ENCODE measurements at regions not wholly inside any gene's neighbourhood (a gene's known extent, or its start where the extent isn't known, plus 50 kb on each side); places are given as distances from the start of the nearest gene placed in this dataset.
"Not testable (repeated sequence)": the region's sequence is repeated elsewhere in the genome, so short reads cannot be mapped to it uniquely, and the experiment has no call there.

DNA sequence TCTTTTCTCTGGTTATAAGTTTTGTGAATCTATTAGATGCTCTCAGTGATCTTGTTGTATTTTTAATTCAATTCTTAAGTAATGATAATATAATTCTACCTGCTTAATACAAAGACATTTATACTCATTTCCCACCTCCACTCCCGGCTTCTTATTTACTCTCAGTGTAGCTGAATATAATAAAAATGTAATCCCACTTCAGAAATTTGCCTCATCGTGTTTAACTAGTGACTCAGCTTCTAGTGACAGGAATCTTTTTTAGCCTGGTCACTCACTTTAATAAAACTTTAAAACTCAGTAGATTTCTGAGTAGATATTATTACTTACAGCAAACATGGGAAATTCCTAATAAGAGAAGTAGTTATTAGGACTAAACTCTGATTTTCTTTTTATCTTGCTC, 1506.2 kb upstream of the LRRTM3 start:
- no peak for TF ChIP-seq ZFP30 (CRISPR knock-in tag; IDR thresholded peaks at IDR 0.05)
- no peak for TF ChIP-seq ZNF565 (CRISPR knock-in tag; conservative IDR thresholded peaks at IDR 0.05; ENCODE audit: low read depth)
- no peak for TF ChIP-seq BACH2 (CRISPR knock-in tag; IDR thresholded peaks at IDR 0.05; ENCODE audit: borderline replicate concordance)
- TF ChIP-seq ISL1 (CRISPR knock-in tag; IDR thresholded peaks at IDR 0.05): no peak
- no peak for TF ChIP-seq OSR1 (CRISPR knock-in tag; IDR thresholded peaks at IDR 0.05)
- no peak for TF ChIP-seq PPARA (CRISPR knock-in tag; IDR thresholded peaks at IDR 0.05; ENCODE audit: borderline replicate concordance)
- no peak for TF ChIP-seq ZFP3 (CRISPR knock-in tag; IDR thresholded peaks at IDR 0.05)
- TF ChIP-seq, protein P1, sequence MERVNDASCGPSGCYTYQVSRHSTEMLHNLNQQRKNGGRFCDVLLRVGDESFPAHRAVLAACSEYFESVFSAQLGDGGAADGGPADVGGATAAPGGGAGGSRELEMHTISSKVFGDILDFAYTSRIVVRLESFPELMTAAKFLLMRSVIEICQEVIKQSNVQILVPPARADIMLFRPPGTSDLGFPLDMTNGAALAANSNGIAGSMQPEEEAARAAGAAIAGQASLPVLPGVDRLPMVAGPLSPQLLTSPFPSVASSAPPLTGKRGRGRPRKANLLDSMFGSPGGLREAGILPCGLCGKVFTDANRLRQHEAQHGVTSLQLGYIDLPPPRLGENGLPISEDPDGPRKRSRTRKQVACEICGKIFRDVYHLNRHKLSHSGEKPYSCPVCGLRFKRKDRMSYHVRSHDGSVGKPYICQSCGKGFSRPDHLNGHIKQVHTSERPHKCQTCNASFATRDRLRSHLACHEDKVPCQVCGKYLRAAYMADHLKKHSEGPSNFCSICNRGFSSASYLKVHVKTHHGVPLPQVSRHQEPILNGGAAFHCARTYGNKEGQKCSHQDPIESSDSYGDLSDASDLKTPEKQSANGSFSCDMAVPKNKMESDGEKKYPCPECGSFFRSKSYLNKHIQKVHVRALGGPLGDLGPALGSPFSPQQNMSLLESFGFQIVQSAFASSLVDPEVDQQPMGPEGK (CRISPR knock-in tag; IDR thresholded peaks at IDR 0.05; ENCODE audit: borderline replicate concordance): no peak
- no peak for TF ChIP-seq ZNF70 (CRISPR knock-in tag; IDR thresholded peaks at IDR 0.05)
- TF ChIP-seq SNAI2 (CRISPR knock-in tag; IDR thresholded peaks at IDR 0.05): no peak
- ATAC-seq: no peak

DNA sequence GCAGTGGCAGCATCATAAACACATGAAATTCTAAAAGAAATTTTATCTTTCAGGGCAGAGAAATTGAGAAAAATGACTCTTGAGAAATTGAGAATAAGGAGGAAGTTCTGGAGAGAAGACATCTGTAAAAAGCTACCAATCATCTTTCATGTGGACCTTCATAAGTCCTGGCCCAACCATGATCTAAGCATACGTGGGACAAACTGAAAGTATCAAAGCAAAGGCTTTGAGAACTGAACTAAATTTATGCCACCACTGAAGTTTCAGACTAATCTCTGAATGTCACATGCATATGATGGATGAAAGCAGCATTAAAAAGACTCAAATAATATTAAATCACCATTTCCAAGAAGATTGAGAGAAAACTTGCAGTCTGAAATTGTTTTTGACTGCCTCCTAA, 1502.8 kb upstream of the LRRTM3 start:
- TF ChIP-seq ZNF565 (CRISPR knock-in tag; conservative IDR thresholded peaks at IDR 0.05; ENCODE audit: low read depth): no peak
- TF ChIP-seq, protein P2, sequence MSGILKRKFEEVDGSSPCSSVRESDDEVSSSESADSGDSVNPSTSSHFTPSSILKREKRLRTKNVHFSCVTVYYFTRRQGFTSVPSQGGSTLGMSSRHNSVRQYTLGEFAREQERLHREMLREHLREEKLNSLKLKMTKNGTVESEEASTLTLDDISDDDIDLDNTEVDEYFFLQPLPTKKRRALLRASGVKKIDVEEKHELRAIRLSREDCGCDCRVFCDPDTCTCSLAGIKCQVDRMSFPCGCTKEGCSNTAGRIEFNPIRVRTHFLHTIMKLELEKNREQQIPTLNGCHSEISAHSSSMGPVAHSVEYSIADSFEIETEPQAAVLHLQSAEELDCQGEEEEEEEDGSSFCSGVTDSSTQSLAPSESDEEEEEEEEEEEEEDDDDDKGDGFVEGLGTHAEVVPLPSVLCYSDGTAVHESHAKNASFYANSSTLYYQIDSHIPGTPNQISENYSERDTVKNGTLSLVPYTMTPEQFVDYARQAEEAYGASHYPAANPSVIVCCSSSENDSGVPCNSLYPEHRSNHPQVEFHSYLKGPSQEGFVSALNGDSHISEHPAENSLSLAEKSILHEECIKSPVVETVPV (CRISPR knock-in tag; IDR thresholded peaks at IDR 0.05): no peak
- TF ChIP-seq, protein P3, sequence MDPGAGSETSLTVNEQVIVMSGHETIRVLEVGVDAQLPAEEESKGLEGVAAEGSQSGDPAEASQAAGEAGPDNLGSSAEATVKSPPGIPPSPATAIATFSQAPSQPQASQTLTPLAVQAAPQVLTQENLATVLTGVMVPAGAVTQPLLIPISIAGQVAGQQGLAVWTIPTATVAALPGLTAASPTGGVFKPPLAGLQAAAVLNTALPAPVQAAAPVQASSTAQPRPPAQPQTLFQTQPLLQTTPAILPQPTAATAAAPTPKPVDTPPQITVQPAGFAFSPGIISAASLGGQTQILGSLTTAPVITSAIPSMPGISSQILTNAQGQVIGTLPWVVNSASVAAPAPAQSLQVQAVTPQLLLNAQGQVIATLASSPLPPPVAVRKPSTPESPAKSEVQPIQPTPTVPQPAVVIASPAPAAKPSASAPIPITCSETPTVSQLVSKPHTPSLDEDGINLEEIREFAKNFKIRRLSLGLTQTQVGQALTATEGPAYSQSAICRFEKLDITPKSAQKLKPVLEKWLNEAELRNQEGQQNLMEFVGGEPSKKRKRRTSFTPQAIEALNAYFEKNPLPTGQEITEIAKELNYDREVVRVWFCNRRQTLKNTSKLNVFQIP (CRISPR knock-in tag; IDR thresholded peaks at IDR 0.05; ENCODE audit: borderline replicate concordance, low read depth): no peak
- no peak for TF ChIP-seq ARNTL (CRISPR knock-in tag; IDR thresholded peaks at IDR 0.05; ENCODE audit: borderline replicate concordance, low read depth)
- no peak for TF ChIP-seq BACH2 (CRISPR knock-in tag; IDR thresholded peaks at IDR 0.05; ENCODE audit: borderline replicate concordance)
- TF ChIP-seq GLIS3 (CRISPR knock-in tag; IDR thresholded peaks at IDR 0.05): no peak
- no peak for TF ChIP-seq RARB (CRISPR knock-in tag; IDR thresholded peaks at IDR 0.05)
- TF ChIP-seq, protein P1 (CRISPR knock-in tag; IDR thresholded peaks at IDR 0.05; ENCODE audit: borderline replicate concordance): no peak
- no peak for TF ChIP-seq ISL1 (CRISPR knock-in tag; IDR thresholded peaks at IDR 0.05)
- TF ChIP-seq, protein P4, sequence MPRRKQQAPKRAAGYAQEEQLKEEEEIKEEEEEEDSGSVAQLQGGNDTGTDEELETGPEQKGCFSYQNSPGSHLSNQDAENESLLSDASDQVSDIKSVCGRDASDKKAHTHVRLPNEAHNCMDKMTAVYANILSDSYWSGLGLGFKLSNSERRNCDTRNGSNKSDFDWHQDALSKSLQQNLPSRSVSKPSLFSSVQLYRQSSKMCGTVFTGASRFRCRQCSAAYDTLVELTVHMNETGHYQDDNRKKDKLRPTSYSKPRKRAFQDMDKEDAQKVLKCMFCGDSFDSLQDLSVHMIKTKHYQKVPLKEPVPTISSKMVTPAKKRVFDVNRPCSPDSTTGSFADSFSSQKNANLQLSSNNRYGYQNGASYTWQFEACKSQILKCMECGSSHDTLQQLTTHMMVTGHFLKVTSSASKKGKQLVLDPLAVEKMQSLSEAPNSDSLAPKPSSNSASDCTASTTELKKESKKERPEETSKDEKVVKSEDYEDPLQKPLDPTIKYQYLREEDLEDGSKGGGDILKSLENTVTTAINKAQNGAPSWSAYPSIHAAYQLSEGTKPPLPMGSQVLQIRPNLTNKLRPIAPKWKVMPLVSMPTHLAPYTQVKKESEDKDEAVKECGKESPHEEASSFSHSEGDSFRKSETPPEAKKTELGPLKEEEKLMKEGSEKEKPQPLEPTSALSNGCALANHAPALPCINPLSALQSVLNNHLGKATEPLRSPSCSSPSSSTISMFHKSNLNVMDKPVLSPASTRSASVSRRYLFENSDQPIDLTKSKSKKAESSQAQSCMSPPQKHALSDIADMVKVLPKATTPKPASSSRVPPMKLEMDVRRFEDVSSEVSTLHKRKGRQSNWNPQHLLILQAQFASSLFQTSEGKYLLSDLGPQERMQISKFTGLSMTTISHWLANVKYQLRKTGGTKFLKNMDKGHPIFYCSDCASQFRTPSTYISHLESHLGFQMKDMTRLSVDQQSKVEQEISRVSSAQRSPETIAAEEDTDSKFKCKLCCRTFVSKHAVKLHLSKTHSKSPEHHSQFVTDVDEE (CRISPR knock-in tag; IDR thresholded peaks at IDR 0.05): no peak
- TF ChIP-seq ZNF8 (CRISPR knock-in tag; IDR thresholded peaks at IDR 0.05): no peak
- TF ChIP-seq ZNF70 (CRISPR knock-in tag; IDR thresholded peaks at IDR 0.05): no peak
- no peak for ATAC-seq

DNA sequence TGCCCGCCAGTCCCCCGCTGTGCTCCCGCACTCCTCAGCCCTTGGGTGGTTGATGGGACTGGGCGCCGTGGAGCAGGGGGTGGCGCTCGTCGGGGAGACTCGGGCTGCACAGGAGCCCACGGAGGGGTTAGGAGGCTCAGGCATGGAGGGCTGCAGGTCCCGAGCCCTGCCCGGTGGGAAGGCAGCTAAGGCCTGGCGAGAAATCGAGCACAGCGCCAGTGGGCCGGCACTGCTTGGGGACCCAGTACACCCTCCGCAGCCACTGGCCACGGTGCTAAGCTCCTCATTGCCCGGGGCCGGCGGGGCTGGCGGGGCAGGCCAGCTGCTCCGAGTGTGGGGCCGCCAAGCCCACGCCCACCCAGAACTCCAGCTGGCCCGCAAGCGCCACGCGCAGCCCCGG, 1496.5 kb upstream of the LRRTM3 start:
- not testable (repeated sequence) for ATAC-seq

DNA sequence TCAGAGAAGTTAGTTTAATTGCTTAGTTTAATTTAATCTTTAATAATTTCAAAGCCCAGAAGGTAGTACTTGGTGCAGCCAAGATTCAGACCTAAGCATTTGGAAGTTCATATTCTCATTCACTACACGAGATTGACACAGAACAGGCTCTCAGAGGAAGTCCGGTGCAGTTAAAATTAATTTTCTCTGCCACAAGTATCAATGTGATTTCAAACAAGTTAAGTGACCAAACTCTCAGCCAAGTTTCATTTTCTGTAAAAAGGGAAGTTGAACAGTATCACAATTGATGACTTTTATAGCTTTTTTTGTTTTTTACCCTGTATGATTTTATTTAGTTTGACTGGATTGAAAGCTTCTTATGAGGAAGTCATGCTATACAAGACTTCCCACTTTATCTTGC, 1494.9 kb upstream of the LRRTM3 start:
- TF ChIP-seq ISL1 (CRISPR knock-in tag; IDR thresholded peaks at IDR 0.05) (no peak), CSDC2 (CRISPR knock-in tag; IDR thresholded peaks at IDR 0.05) (no peak), ZNF70 (CRISPR knock-in tag; IDR thresholded peaks at IDR 0.05) (no peak), ZFP30 (CRISPR knock-in tag; IDR thresholded peaks at IDR 0.05) (no peak), TOX (CRISPR knock-in tag; IDR thresholded peaks at IDR 0.05; ENCODE audit: borderline replicate concordance) (no peak)
- TF ChIP-seq, protein P1 (CRISPR knock-in tag; IDR thresholded peaks at IDR 0.05; ENCODE audit: borderline replicate concordance): no peak
- TF ChIP-seq, protein P3 (CRISPR knock-in tag; IDR thresholded peaks at IDR 0.05; ENCODE audit: borderline replicate concordance, low read depth): no peak
- TF ChIP-seq, protein P5, sequence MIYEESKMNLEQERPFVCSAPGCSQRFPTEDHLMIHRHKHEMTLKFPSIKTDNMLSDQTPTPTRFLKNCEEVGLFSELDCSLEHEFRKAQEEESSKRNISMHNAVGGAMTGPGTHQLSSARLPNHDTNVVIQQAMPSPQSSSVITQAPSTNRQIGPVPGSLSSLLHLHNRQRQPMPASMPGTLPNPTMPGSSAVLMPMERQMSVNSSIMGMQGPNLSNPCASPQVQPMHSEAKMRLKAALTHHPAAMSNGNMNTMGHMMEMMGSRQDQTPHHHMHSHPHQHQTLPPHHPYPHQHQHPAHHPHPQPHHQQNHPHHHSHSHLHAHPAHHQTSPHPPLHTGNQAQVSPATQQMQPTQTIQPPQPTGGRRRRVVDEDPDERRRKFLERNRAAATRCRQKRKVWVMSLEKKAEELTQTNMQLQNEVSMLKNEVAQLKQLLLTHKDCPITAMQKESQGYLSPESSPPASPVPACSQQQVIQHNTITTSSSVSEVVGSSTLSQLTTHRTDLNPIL (CRISPR knock-in tag; IDR thresholded peaks at IDR 0.05; ENCODE audit: low read depth): no peak
- ATAC-seq: no peak
